ENCODE measurements at regions not wholly inside any gene's neighbourhood (a gene's known extent, or its start where the extent isn't known, plus 50 kb on each side); places are given as distances from the start of the nearest gene placed in this dataset.

GRCh38 chr3:674116-674515 lies 418.7 kb upstream of the CNTN6 start:
- no peak for TF ChIP-seq POLR2A (IDR thresholded peaks at IDR 0.05)
- no peak for TF ChIP-seq CTCF (IDR thresholded peaks at IDR 0.05)
